Activated T-helper 1 cell treated with anti-CD3 and anti-CD28 coated beads, Interleukin-12 subunit alpha, Interleukin-12 subunit beta, Interleukin-2, Interleukin-4 antibody, amounts not matched to agents 30 ng/mL and 10 ng/mL and 1 ng/mL, durations not matched to agents 14 hours and 24 hours and 36 hours (primary cell): ENCODE measurements at regions not wholly inside any gene's neighbourhood (a gene's known extent, or its start where the extent isn't known, plus 50 kb on each side); places are given as distances from the start of the nearest gene placed in this dataset.

Experiments used
- DNase-seq: peaks from one replicate; pipeline ENCODE4 v3.0.0; 2021; ENCODE audit warnings: low spot score
- H3K27ac Mint-ChIP-seq: one replicate; pipeline ENCODE4 v1.8.0; 2021; ENCODE audit warnings: mild to moderate bottlenecking, mixed read lengths
- H3K27me3 Mint-ChIP-seq: one replicate; pipeline ENCODE4 v1.8.0; 2022; ENCODE audit warnings: mild to moderate bottlenecking, moderate library complexity, mixed read lengths; ENCODE audit not compliant: insufficient read depth
- H3K36me3 Mint-ChIP-seq: one replicate; pipeline ENCODE4 v1.8.0; 2021; ENCODE audit warnings: low read depth, mixed read lengths
- H3K4me1 Mint-ChIP-seq: one replicate; pipeline ENCODE4 v1.8.0; 2021; ENCODE audit warnings: low read depth, mixed read lengths
- H3K4me3 Mint-ChIP-seq: one replicate; pipeline ENCODE4 v1.8.0; 2021; ENCODE audit warnings: mild to moderate bottlenecking, moderate library complexity, mixed read lengths
- H3K9me3 Mint-ChIP-seq: one replicate; pipeline ENCODE4 v1.8.0; 2021; ENCODE audit warnings: mixed read lengths
- intact Hi-C: fragments of 100-400 bp; cut with micrococcal nuclease; formaldehyde crosslinking; loops from one replicate; pipeline ENCODE4 v1.15.1; 2024

DNA sequence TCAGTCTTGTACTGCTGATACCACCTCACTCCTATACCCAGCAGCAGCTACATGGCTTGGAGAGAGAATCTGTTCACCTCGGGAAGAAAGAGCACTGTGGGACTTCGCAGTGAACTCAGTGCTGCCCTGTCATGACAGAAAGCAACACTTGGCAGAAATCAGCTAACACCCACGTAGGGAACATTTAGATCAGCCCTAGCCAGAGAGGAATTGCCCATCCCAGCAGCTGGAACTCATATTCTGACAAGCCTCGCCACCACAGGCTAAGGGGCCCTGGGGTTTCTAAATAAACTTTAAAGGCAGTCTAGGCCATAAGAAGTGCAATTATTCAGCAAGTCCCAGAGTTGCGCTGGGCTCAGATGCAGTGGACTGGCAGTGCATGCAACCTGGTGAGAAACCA is 1266.8 kb downstream of the GRIK2 start:
- DNase-seq = no peak
- Mint-ChIP-seq H3K27me3 (no peaks in the 10 kb centered on the region), H3K9me3 (peaks cover 4% of the 10 kb centered on the region), H3K27ac (no peak overlapping the region), H3K4me1 (no peaks in the 10 kb centered on the region), H3K36me3 (no peaks in the 10 kb centered on the region), H3K4me3 (no peak overlapping the region)
- intact Hi-C loops = no loop called here

DNA sequence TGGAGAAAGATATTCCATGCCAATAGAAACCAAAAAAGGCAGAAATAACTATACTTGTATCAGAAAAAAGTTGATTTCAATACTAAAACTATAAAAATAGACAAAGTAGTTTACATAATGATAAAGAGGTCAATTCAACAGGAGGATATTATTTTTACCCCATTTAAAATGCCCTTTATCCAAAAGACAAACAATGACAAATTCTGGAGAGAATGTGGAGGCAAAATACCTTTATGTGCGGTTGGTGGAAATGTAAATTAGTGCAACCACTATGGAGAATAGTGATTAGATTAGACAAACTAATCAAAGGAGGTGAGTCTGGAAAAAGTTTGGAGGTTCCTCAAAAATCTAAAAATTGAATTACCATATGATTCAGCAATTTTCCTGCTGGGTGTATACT is 1262.3 kb downstream of the GRIK2 start:
- H3K27me3 Mint-ChIP-seq = no peaks in the 10 kb centered on the region
- H3K4me1 Mint-ChIP-seq = no peaks in the 10 kb centered on the region
- peaks cover 4% of the 10 kb centered on the region for H3K9me3 Mint-ChIP-seq
- intact Hi-C loops = no loop called here
- H3K36me3 Mint-ChIP-seq = no peaks in the 10 kb centered on the region
- DNase-seq = no peak
- no peak overlapping the region for H3K27ac Mint-ChIP-seq
- no peak overlapping the region for H3K4me3 Mint-ChIP-seq

DNA sequence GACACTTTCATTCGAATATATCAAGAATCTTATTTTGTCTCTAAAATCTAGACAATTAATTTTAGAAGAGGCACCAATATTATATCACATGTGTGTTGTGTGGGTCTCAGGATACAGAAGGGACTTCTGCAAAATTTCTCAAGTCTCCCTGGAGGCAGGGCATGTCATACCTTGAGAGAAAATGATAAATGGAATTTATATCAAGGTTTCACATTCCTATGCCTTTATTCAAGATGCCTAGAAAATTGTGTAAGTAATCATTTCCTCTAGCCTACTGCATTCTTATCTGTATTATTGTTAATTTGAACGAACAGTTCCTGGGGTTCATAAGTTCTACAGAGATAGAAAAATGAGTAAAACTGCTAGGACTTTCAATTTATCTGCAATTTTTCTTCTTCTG is 1247.9 kb downstream of the GRIK2 start:
- no peak for DNase-seq
- H3K36me3 Mint-ChIP-seq = no peaks in the 10 kb centered on the region
- peaks cover 3% of the 10 kb centered on the region for H3K9me3 Mint-ChIP-seq
- no peak overlapping the region for H3K4me3 Mint-ChIP-seq
- H3K27me3 Mint-ChIP-seq = no peaks in the 10 kb centered on the region
- H3K27ac Mint-ChIP-seq = no peak overlapping the region
- H3K4me1 Mint-ChIP-seq = no peaks in the 10 kb centered on the region
- intact Hi-C loops = no loop called here

DNA sequence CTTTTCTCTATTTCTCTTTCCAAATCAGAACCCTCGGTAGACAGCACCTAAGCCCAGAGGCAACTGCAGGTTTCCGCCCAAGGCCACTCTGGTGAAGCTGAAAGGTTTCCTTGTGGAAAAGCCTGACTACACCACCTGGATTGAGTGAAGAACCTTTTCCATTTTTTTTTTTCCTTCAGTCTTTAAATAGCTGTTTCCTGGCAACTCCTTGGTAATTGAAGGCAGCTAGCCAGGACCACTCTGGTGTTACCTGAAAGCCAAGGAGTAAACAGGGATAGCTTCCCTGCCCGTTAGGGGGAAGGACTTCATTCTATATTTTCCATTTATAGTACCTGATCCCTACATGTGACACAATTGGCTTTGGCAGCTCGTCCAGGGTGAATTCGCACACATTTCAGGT is 1238.4 kb downstream of the GRIK2 start:
- no peaks in the 10 kb centered on the region for H3K4me1 Mint-ChIP-seq
- H3K4me3 Mint-ChIP-seq = no peak overlapping the region
- no peaks in the 10 kb centered on the region for H3K27me3 Mint-ChIP-seq
- intact Hi-C loops = no loop called here
- no peaks in the 10 kb centered on the region for H3K36me3 Mint-ChIP-seq
- H3K9me3 Mint-ChIP-seq = no peaks in the 10 kb centered on the region
- no peak for DNase-seq
- no peak overlapping the region for H3K27ac Mint-ChIP-seq

DNA sequence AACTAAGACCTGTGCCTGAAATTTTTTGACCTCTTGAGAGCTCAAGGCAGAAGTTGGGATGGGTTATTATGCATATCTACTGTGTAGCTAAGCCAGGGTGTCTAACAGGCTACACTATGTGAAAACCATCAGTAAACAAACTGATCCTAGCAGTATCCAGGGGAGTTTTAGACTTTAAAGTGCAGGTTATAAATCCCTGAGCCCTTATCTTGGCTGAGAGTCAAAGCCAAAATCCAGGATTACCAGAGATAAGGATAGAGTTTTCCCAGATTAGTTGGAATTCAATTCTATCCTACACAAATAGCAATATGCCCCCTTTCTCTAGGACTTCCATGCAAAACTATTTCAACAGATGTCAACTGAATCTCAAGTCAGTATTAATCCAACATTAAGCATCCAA is 1229.7 kb downstream of the GRIK2 start:
- no peaks in the 10 kb centered on the region for H3K36me3 Mint-ChIP-seq
- no peaks in the 10 kb centered on the region for H3K4me1 Mint-ChIP-seq
- no peaks in the 10 kb centered on the region for H3K27me3 Mint-ChIP-seq
- no peaks in the 10 kb centered on the region for H3K9me3 Mint-ChIP-seq
- no peak overlapping the region for H3K27ac Mint-ChIP-seq
- H3K4me3 Mint-ChIP-seq = no peak overlapping the region
- intact Hi-C loops = no loop called here
- DNase-seq = no peak

DNA sequence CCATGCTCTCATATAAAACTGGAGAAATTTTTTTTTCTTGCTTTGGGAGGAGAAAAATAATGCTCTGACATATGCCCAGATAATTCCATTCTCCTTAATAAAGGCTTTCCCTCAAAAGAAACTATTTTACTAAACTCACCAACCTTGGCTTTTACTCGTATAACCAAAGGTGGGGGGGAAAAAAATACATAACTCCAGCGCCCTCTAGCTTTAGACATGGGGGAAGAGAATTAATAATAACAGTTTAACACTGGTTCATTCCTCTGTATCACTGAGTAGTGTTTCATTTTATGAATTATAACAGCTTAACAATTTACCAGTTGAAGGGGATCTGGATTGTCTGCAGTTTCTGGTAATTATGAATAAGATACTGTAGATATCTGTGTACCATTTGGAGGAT is 1226.1 kb downstream of the GRIK2 start:
- no peaks in the 10 kb centered on the region for H3K9me3 Mint-ChIP-seq

DNA sequence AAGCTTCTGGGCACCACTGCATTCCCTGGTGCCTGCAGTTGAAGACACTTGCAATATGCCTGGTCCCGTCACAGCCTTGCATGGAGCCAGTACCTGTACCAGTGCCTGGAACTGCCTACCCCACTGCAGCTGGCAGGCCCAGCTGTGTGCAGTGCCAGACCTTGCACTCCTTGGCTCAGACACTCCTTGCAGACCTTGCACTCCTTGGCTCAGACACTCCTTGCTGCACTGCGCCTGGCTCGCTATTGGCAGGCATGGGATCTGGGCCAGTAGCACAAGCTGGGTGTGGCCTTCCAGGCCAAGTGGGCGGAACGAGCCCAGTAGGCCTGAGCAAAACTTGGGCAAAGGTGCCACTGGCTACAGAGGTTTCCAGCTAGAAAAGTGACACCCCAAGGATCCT is 1189.1 kb downstream of the GRIK2 start:
- intact Hi-C loops = no loop called here
- Mint-ChIP-seq H3K27ac (no peak overlapping the region), H3K4me1 (no peaks in the 10 kb centered on the region), H3K36me3 (no peaks in the 10 kb centered on the region), H3K27me3 (no peaks in the 10 kb centered on the region), H3K4me3 (no peak overlapping the region), H3K9me3 (no peaks in the 10 kb centered on the region)
- no peak for DNase-seq

More for the DNA sequence above, 1226.1 kb downstream of the GRIK2 start:
- Mint-ChIP-seq H3K4me1 (no peaks in the 10 kb centered on the region), H3K27ac (no peak overlapping the region), H3K36me3 (no peaks in the 10 kb centered on the region), H3K4me3 (no peak overlapping the region), H3K27me3 (no peaks in the 10 kb centered on the region)
- intact Hi-C loops = no loop called here
- no peak for DNase-seq

DNA sequence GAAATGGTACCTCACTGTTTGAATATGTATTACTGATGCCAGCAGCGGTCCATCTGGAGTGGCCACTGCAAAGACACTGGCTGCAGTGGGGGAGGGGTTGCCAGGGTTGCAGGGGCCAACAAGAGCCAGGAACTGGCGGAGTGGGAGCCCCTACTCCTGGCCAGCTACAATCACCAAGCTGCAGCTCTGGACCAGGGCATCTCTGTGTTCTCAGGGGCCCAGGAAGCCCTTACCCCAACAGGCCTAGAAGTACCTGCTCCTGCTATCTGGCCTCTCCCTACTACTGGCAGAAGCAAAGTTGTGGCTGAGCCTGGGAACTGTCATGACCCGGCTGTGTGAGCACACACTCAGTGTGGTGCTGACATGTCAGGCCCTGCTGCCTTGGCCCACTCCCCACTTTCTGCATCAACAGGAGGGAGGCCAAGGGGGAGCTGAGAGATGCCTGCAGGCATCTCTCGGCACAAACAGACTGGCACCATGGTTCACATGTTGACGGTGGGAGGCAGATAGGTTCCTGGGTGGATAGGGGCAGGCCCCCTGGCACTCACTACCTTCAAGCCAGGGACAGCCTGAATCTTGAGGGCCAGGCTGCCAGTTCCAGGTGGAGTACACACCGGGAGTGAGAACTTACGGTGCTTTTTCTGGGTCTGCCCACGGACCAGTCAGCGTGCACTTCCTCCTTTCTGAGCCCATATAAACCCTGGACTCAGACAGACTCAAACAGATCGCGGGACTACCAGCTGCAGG is 1188.0 kb downstream of the GRIK2 start:
- H3K36me3 Mint-ChIP-seq = no peaks in the 10 kb centered on the region
- no peak overlapping the region for H3K27ac Mint-ChIP-seq
- DNase-seq = no peak
- H3K27me3 Mint-ChIP-seq = no peaks in the 10 kb centered on the region
- H3K4me3 Mint-ChIP-seq = no peak overlapping the region
- no peaks in the 10 kb centered on the region for H3K4me1 Mint-ChIP-seq
- no peaks in the 10 kb centered on the region for H3K9me3 Mint-ChIP-seq
- intact Hi-C loops = no loop called here

DNA sequence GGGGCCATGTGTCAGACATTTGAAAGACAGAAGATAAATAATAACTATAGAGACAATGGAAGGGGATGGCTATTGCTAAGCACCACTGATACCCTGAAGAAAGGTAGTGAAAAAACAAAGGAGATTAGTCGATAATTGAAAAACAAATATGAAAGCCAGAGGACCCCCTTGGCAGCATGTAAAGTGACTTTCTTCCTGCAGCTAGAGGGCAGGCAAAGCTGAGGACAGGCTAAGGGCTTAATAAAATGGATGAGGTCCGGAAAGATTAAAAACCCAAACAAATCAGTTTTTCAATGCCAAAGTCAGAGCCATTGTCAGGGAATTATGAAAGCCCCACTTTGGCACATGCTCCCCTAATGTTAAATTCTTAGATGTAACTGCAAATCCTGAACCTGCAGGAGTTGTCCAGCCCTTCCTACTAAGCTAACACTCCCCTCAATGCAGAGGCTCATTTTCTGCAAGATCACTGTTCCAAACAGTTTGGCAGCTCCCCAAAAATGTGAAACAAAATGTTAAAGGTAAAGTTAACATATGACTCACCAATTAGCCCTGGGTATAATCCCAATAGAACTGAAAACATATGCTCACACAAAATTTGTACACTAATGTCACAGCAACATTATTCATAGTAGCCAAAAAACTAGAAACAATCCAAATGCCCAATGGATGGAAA is 1177.9 kb downstream of the GRIK2 start:
- no peak overlapping the region for H3K4me3 Mint-ChIP-seq
- intact Hi-C loops = no loop called here
- no peaks in the 10 kb centered on the region for H3K9me3 Mint-ChIP-seq
- H3K27me3 Mint-ChIP-seq = no peaks in the 10 kb centered on the region
- no peaks in the 10 kb centered on the region for H3K4me1 Mint-ChIP-seq
- DNase-seq = no peak
- H3K36me3 Mint-ChIP-seq = no peaks in the 10 kb centered on the region
- H3K27ac Mint-ChIP-seq = no peak overlapping the region

DNA sequence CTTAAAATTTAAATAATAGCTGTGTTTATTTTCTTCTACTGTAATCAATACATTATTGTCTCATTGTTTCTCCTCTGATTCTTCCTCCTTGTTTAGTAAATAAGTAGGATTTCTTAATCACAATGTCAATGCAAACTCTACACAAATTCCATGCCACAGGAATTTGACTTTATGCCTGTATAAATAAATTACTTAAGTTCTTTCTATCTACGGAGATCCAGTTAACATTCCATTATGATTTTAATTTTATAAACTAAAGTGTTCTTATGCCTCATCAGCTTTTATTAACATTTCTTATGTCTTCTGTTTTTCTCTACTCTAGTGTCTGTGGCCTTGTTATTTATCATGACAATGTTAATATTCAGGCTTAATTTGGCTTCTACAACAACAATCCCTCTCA is 1169.2 kb downstream of the GRIK2 start:
- Mint-ChIP-seq H3K27me3 (peaks cover 2% of the 10 kb centered on the region), H3K9me3 (no peaks in the 10 kb centered on the region), H3K4me1 (no peaks in the 10 kb centered on the region), H3K4me3 (no peak overlapping the region), H3K27ac (no peak overlapping the region), H3K36me3 (no peaks in the 10 kb centered on the region)
- DNase-seq = no peak
- intact Hi-C loops = no loop called here

DNA sequence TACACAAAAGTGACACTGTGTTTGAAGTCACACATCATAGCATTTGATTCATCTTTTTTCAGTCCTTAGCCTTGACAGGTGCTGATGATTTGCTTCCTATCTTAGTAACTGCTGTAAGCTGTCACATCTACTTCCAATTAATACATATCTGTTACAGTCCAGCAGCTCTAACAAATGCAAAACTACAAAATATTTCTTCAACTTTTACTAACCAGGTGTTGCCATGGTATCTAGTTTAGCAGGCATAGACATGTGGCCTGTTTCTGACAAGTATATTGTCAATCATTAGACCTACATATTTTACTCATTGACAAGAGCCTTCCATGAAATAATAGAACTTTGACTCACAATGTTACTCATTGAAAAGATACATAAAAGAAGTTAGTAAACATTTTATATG is 1159.7 kb downstream of the GRIK2 start:
- Mint-ChIP-seq H3K4me1 (no peaks in the 10 kb centered on the region), H3K27ac (no peak overlapping the region), H3K9me3 (peaks cover 10% of the 10 kb centered on the region), H3K4me3 (no peak overlapping the region), H3K27me3 (no peaks in the 10 kb centered on the region), H3K36me3 (no peaks in the 10 kb centered on the region)
- no peak for DNase-seq
- intact Hi-C loops = no loop called here

DNA sequence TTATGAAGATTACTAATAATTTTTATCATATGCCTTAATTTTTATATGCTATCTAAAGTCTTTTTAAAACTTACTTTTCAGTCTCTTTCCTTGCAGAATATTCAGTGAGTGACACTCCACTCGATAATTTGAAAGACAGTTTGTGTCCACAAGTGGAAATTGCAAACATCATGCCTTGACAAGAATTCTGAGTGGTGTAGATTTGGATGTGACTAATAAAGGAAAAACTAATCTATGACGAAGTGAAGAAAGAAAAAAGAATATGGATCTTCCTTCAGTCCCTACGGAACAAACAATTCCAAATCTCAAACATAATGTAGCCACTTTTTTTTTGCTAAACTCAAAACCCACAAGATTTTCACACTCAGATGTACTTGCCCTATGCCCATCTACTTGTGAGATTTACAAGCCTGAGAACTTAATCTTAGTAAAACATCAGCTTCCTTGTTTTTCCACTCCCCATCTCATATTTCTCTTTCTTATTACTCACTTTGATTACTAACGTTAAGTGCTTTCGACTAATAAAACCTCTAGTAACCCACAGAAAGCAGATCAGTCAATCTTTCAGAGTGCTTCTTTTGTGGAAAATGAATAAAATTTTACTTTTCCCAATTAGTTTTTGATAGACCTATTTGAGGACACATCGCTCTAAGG is 1155.8 kb downstream of the GRIK2 start:
- Mint-ChIP-seq H3K9me3 (peaks cover 13% of the 10 kb centered on the region), H3K27me3 (no peaks in the 10 kb centered on the region), H3K36me3 (no peaks in the 10 kb centered on the region), H3K27ac (no peak overlapping the region), H3K4me1 (no peaks in the 10 kb centered on the region), H3K4me3 (no peak overlapping the region)
- intact Hi-C loops = no loop called here
- no peak for DNase-seq

DNA sequence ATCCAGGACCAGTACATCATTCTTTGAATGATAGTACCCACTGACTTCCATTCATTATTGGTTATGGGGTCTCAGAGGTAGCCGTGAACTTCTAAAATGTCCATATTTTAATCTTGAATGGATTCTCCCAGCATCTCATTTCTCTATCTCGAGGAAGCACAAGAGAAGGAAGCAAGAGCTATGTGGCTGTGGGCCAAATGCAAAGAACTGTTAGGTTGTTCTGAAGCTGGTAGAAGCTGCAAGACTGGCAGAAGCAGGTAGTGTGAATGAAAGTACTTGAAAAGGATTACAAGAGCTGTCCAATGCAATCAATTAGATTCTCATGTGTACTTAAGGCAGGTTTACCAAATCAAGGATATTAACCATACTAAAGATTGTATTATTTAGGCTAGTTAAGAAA is 1131.8 kb downstream of the GRIK2 start:
- Mint-ChIP-seq H3K9me3 (no peaks in the 10 kb centered on the region), H3K27ac (no peak overlapping the region), H3K27me3 (no peaks in the 10 kb centered on the region), H3K4me3 (no peak overlapping the region), H3K4me1 (no peaks in the 10 kb centered on the region), H3K36me3 (no peaks in the 10 kb centered on the region)
- DNase-seq = no peak
- intact Hi-C loops = no loop called here
